ENCODE measurements at regions not wholly inside any gene's neighbourhood (a gene's known extent, or its start where the extent isn't known, plus 50 kb on each side); places are given as distances from the start of the nearest gene placed in this dataset.

- Mint-ChIP-seq H3K4me1 (ENCODE audit: low read depth) (peaks cover 2% of the 10 kb centered on the region), H3K4me3 (no peak overlapping the region), H3K9me3 (peaks cover 3% of the 10 kb centered on the region), H3K27ac (no peak overlapping the region), H3K36me3 (ENCODE audit: low read depth) (peaks cover 40% of the 10 kb centered on the region), H3K27me3 (no peaks in the 10 kb centered on the region)
- DNase-seq = no peak
These were observed 263.6 kb downstream of the BRD1 start for GRCh38 chr22:49564054-49564453.

- no peak for DNase-seq
- H3K27me3 Mint-ChIP-seq = no peaks in the 10 kb centered on the region
- H3K9me3 Mint-ChIP-seq = peaks cover 5% of the 10 kb centered on the region
These were observed 264.9 kb downstream of the BRD1 start for GRCh38 chr22:49562685-49563249.

GRCh38 chr22:49561976-49562375 lies 265.7 kb downstream of the BRD1 start:
- peaks cover 33% of the 10 kb centered on the region for H3K36me3 Mint-ChIP-seq (ENCODE audit: low read depth)
- H3K4me3 Mint-ChIP-seq = no peak overlapping the region
- no peaks in the 10 kb centered on the region for H3K27me3 Mint-ChIP-seq
- peaks cover 5% of the 10 kb centered on the region for H3K9me3 Mint-ChIP-seq
- no peak overlapping the region for H3K27ac Mint-ChIP-seq
- no peak for DNase-seq
- no peaks in the 10 kb centered on the region for H3K4me1 Mint-ChIP-seq (ENCODE audit: low read depth)

More at GRCh38 chr22:49562685-49563249, 264.9 kb downstream of the BRD1 start:
- H3K4me3 Mint-ChIP-seq = no peak overlapping the region
- H3K27ac Mint-ChIP-seq = no peak overlapping the region
- H3K4me1 Mint-ChIP-seq (ENCODE audit: low read depth) = no peaks in the 10 kb centered on the region
- H3K36me3 Mint-ChIP-seq (ENCODE audit: low read depth) = peaks cover 31% of the 10 kb centered on the region

- DNase-seq = no peak
- H3K4me1 Mint-ChIP-seq (ENCODE audit: low read depth) = no peaks in the 10 kb centered on the region
- H3K36me3 Mint-ChIP-seq (ENCODE audit: low read depth) = peaks cover 34% of the 10 kb centered on the region
- H3K27me3 Mint-ChIP-seq = no peaks in the 10 kb centered on the region
- H3K4me3 Mint-ChIP-seq = no peak overlapping the region
- H3K27ac Mint-ChIP-seq = no peak overlapping the region
- H3K9me3 Mint-ChIP-seq = peaks cover 5% of the 10 kb centered on the region
These were observed 266.3 kb downstream of the BRD1 start for GRCh38 chr22:49561338-49561737.

- no peaks in the 10 kb centered on the region for H3K4me1 Mint-ChIP-seq (ENCODE audit: low read depth)
- no peak overlapping the region for H3K27ac Mint-ChIP-seq
- H3K4me3 Mint-ChIP-seq = no peak overlapping the region
These were observed 272.1 kb downstream of the BRD1 start for GRCh38 chr22:49555526-49555925.

GRCh38 chr22:49554741-49555140 lies 272.9 kb downstream of the BRD1 start:
- H3K9me3 Mint-ChIP-seq = peaks cover 2% of the 10 kb centered on the region
- DNase-seq = no peak
- no peaks in the 10 kb centered on the region for H3K4me1 Mint-ChIP-seq (ENCODE audit: low read depth)
- peaks cover 43% of the 10 kb centered on the region for H3K36me3 Mint-ChIP-seq (ENCODE audit: low read depth)
- no peaks in the 10 kb centered on the region for H3K27me3 Mint-ChIP-seq
- no peak overlapping the region for H3K27ac Mint-ChIP-seq
- H3K4me3 Mint-ChIP-seq = no peak overlapping the region

More at GRCh38 chr22:49555526-49555925, 272.1 kb downstream of the BRD1 start:
- Mint-ChIP-seq H3K27me3 (no peaks in the 10 kb centered on the region), H3K9me3 (peaks cover 5% of the 10 kb centered on the region), H3K36me3 (ENCODE audit: low read depth) (peaks cover 44% of the 10 kb centered on the region)
- DNase-seq = no peak

GRCh38 chr22:49554296-49554625 lies 273.4 kb downstream of the BRD1 start:
- no peak overlapping the region for H3K4me3 Mint-ChIP-seq
- no peaks in the 10 kb centered on the region for H3K4me1 Mint-ChIP-seq (ENCODE audit: low read depth)

GRCh38 chr22:49553518-49554295 lies 274.0 kb downstream of the BRD1 start:
- peaks cover 2% of the 10 kb centered on the region for H3K9me3 Mint-ChIP-seq
- no peaks in the 10 kb centered on the region for H3K27me3 Mint-ChIP-seq
- peaks cover 43% of the 10 kb centered on the region for H3K36me3 Mint-ChIP-seq (ENCODE audit: low read depth)
- no peaks in the 10 kb centered on the region for H3K4me1 Mint-ChIP-seq (ENCODE audit: low read depth)
- no peak overlapping the region for H3K27ac Mint-ChIP-seq
- H3K4me3 Mint-ChIP-seq = no peak overlapping the region
- DNase-seq = no peak

More at GRCh38 chr22:49554296-49554625, 273.4 kb downstream of the BRD1 start:
- no peak overlapping the region for H3K27ac Mint-ChIP-seq
- H3K27me3 Mint-ChIP-seq = no peaks in the 10 kb centered on the region
- H3K36me3 Mint-ChIP-seq (ENCODE audit: low read depth) = peaks cover 44% of the 10 kb centered on the region
- no peak for DNase-seq
- H3K9me3 Mint-ChIP-seq = peaks cover 2% of the 10 kb centered on the region

GRCh38 chr22:49553076-49553475 lies 274.6 kb downstream of the BRD1 start:
- Mint-ChIP-seq H3K4me3 (no peak overlapping the region), H3K9me3 (no peaks in the 10 kb centered on the region), H3K36me3 (ENCODE audit: low read depth) (peaks cover 44% of the 10 kb centered on the region), H3K27me3 (no peaks in the 10 kb centered on the region), H3K4me1 (ENCODE audit: low read depth) (no peaks in the 10 kb centered on the region), H3K27ac (no peak overlapping the region)
- no peak for DNase-seq

- DNase-seq = no peak
- H3K4me3 Mint-ChIP-seq = no peak overlapping the region
- H3K36me3 Mint-ChIP-seq (ENCODE audit: low read depth) = peaks cover 42% of the 10 kb centered on the region
- no peaks in the 10 kb centered on the region for H3K4me1 Mint-ChIP-seq (ENCODE audit: low read depth)
- no peak overlapping the region for H3K27ac Mint-ChIP-seq
- no peaks in the 10 kb centered on the region for H3K9me3 Mint-ChIP-seq
- H3K27me3 Mint-ChIP-seq = no peaks in the 10 kb centered on the region
These were observed 275.6 kb downstream of the BRD1 start for GRCh38 chr22:49551897-49552614.

- H3K9me3 Mint-ChIP-seq = no peaks in the 10 kb centered on the region
- no peaks in the 10 kb centered on the region for H3K27me3 Mint-ChIP-seq
- DNase-seq = no peak
- H3K36me3 Mint-ChIP-seq (ENCODE audit: low read depth) = peaks cover 41% of the 10 kb centered on the region
- H3K4me1 Mint-ChIP-seq (ENCODE audit: low read depth) = no peaks in the 10 kb centered on the region
- no peak overlapping the region for H3K4me3 Mint-ChIP-seq
- no peak overlapping the region for H3K27ac Mint-ChIP-seq
These were observed 276.2 kb downstream of the BRD1 start for GRCh38 chr22:49551446-49551845.

GRCh38 chr22:49550766-49551362 lies 276.8 kb downstream of the BRD1 start:
- H3K4me1 Mint-ChIP-seq (ENCODE audit: low read depth) = no peaks in the 10 kb centered on the region
- no peaks in the 10 kb centered on the region for H3K27me3 Mint-ChIP-seq
- DNase-seq = no peak
- H3K4me3 Mint-ChIP-seq = no peak overlapping the region
- H3K9me3 Mint-ChIP-seq = no peaks in the 10 kb centered on the region
- H3K27ac Mint-ChIP-seq = no peak overlapping the region
- peaks cover 41% of the 10 kb centered on the region for H3K36me3 Mint-ChIP-seq (ENCODE audit: low read depth)

- no peaks in the 10 kb centered on the region for H3K9me3 Mint-ChIP-seq
- no peak overlapping the region for H3K4me3 Mint-ChIP-seq
- no peaks in the 10 kb centered on the region for H3K4me1 Mint-ChIP-seq (ENCODE audit: low read depth)
- H3K27me3 Mint-ChIP-seq = no peaks in the 10 kb centered on the region
- peaks cover 41% of the 10 kb centered on the region for H3K36me3 Mint-ChIP-seq (ENCODE audit: low read depth)
- no peak for DNase-seq
- H3K27ac Mint-ChIP-seq = no peak overlapping the region
These were observed 277.6 kb downstream of the BRD1 start for GRCh38 chr22:49550141-49550430.

- Mint-ChIP-seq H3K27ac (no peak overlapping the region), H3K4me3 (no peak overlapping the region), H3K36me3 (ENCODE audit: low read depth) (peaks cover 41% of the 10 kb centered on the region), H3K4me1 (ENCODE audit: low read depth) (no peaks in the 10 kb centered on the region), H3K27me3 (no peaks in the 10 kb centered on the region), H3K9me3 (no peaks in the 10 kb centered on the region)
- no peak for DNase-seq
These were observed 278.2 kb downstream of the BRD1 start for GRCh38 chr22:49549256-49550140.

Measured in activated T-cell treated with anti-CD3 and anti-CD28 coated beads, Interleukin-2, amount 50 U/mL, for 24 hours (primary cell).